Activated T-cell treated with anti-CD3 and anti-CD28 coated beads, Interleukin-2, amount 50 U/mL, for 1 hour (primary cell): ENCODE measurements at regions not wholly inside any gene's neighbourhood (a gene's known extent, or its start where the extent isn't known, plus 50 kb on each side); places are given as distances from the start of the nearest gene placed in this dataset.

Source experiments
- DNase-seq: peaks from one replicate; pipeline ENCODE4 v3.0.0-alpha.2; 2020

DNA sequence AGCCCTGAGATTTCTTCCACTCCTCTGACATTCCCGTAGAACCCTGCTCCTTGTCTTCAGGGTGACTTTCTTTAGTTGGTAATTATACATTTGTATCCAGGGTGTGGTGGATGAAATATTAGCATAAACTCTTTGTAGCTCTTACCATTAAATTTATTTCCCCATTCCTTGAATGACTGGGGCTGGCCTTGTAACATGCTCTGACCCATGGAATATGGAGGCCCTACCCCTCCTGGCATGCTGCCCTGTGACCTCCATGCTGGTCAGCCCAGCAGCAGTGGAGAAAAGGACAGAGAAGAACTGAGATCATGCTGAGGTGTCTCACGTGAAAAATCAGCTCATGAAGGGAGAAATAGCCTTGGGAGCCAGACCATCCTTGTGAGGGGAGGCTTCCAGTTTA, 96.1 kb upstream of the PROK2 start:
- no peak for DNase-seq

DNA sequence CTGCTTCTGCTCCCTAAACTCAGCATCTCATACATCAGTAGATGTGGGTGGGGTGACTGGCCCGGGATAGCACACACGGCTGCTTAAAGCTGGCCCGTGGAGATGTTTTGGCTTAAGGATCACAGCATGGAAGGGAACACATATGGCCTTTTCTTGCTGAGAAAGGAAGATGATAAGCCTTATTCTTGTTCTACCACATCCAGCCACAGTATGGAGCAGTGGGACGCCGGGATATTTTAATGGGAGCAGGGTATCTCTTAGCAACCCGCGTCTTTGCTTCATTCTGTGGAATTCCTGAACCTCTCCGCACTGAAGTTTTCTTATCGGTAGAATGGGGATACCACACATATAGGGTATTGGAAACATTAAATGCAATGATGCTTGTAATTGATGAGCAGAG, 94.1 kb upstream of the PROK2 start:
- no peak for DNase-seq

DNA sequence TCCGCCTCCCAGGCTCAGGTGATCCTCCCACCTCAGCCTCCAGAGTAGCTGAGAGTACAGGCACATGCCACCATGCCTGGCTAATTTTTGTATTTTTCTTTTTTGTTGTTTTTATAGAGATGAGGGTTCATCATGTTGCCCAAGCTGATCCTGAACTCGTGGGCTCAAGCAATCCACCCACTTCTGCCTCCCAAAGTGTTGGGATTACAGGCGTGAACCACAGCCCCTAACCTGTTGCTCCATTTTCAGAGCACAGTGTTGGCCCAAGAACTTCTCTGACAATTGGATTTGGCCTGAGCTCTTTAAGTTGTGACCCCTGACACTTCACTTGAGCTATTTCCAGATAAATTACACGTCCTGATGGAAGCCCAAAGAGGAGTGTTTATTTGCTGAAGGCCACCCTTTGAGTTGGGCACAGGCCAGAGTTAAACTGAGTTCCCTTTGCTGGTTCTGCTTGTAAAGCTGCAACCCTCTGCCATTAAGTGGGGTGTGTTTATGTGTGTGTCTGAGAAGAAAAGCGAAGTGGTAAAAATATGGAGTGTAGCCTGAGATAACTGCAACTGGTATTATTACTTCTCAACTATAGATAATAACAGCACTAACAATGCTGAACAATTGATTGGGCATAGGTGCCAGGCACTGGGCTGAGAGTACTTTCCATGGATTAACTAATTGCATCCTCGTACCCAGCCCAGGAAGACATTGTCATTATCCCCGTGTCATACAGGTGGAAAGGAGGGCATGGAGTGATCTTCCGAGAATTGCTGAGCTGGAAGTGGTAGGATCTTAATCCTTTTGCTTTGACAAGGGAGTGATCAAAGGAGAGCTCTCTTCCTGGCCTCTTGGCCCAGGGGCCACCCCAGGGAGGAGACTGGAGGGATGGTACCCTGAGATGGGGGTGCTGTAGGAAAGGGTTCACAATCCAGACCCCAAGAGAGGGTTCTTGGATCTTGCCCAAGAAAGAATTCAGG, 91.5 kb upstream of the PROK2 start:
- no peak for DNase-seq

DNA sequence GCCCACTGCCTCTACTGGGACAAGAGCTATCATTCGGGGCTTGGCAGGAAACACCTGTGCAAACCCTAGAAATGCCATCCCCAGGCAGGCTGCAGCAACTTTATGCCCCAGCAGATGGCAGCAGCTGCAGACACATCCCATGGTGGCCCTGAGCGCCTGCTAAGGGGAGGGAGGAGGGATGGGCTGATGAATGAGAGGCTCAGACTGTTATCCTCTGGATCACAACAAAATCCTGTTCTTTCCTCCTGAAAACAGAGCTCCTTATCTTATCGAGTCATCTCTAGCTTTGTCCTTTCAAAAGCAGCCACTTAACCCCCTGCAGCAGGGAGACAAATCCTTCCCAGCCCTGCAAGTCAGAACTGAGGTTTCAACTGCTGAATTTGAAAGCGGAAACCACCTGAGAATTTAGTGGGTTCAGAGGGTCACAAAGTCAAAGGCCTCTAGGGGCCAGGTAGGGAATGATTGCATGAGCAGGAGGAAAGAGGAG, 90.6 kb upstream of the PROK2 start:
- DNase-seq: peak; percentile 82

DNA sequence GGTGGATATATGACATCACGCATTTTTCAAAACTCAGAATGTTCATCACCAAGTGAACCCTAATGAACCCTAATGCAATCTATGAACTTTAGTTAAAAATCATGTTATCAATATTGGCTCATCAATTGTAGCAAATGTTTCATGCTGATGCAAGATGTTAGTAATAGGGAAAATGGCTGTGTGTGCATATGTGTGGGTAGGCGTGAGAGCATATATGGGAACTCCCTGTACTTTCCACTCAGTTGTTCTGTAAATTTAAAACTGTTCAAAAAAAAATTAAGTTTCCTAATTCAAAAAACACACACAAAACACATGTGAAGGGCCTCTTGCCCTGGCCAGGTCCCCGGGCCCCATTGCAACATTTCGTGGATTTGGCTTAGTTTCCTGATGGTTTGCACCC, 89.7 kb upstream of the PROK2 start:
- DNase-seq: no peak

DNA sequence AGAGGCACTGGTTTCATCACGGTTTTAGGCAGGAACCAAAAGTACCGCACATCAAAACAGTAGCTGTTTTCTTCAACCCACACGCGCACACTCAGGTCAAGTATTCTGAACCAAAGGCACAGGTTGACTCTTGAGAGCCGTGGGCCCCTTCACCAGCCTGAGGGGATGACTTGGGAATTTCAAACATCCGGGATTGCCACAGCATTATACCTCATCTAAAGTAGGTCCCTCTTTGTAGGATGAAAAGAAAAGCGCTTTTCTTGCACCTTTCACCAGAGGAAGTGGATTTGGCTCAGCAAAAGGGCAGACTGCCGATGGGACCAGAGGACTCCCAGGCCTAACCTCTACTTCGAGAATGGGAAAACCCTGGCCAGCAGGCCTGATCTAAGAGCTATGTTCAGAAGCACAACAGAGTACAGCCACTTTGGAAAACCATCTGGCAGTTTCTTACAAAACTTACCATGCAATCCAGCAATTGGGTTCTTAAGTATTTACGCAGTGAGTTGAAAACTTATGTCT, 88.2 kb upstream of the PROK2 start:
- DNase-seq: no peak

DNA sequence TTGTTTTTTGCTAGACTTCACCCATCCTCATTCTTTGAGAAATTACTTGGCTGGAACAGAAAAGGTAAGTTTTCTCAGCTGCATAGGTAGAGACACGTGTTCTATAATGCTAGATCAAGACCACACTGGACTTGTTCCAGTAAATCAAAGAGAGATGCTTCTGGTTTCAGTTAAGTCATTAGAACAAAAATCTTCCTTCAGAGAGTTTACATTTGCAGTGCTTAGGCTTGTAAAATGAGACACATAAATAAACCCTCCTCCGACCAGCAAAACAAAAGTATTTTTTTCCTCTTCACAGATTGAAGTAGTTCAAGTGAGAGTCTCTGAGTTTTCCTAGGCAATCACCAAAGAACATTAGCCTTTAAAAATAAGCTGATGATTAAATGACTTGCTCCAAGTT, 87.3 kb upstream of the PROK2 start:
- no peak for DNase-seq

DNA sequence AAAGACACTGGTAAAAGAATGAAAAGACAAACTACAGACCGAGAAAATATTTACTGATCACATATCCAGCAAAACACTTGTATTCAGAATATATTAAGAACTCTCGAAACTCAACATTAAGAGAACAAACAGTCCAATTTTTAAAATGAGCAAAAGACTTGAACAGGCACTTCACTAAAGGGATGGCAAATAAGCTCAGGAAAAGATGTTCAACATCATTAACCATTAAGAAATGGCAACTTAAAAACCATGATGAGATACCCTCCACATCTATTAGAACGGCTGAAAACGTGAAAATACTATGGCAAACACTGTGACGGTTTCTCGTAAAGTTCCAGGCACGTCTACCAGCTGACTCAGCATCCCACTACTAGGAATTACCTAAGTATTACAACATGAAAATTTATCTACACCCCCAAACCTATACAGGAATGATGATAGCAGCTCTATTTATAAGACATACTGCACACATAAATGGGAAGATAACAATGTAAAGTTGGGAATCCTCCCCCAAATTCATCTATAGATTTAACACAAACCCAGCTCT, 86.1 kb upstream of the PROK2 start:
- DNase-seq: no peak

DNA sequence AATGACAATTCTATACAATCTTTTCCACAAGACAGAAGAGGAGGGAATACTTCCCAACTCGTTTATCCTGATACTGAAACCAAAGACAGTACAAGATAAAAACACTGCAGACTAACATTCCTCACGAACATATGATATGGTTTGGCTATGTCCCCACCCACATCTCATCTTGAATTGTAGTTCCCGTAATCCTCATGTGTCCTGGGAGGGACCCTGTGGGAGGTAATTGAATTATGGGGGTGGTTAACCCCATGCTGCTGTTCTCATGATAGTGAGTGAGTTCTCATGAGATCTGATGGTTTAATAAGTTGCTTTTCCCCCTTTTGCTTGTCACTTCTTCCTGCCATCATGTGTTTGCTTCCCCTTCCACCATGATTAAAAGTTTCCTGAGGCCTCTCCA, 83.9 kb upstream of the PROK2 start:
- DNase-seq: no peak

DNA sequence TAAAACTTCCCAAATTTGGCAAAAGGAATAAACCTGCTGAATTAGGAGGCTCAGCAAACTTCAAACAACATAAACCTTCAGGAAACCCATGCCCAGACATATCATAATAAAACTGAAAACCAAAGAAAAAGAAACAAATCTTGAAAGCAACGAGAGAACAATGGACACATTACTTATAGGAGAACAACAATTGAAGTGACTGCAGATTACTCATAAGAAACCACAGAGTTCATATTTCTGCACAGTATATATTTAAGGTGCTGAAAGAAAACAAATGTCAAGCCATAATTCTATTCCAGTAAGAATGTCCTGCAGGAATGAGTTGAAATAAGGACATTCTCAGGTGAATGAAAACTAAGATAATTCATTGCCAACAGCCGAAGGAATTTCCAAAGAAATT, 80.8 kb upstream of the PROK2 start:
- DNase-seq: no peak

DNA sequence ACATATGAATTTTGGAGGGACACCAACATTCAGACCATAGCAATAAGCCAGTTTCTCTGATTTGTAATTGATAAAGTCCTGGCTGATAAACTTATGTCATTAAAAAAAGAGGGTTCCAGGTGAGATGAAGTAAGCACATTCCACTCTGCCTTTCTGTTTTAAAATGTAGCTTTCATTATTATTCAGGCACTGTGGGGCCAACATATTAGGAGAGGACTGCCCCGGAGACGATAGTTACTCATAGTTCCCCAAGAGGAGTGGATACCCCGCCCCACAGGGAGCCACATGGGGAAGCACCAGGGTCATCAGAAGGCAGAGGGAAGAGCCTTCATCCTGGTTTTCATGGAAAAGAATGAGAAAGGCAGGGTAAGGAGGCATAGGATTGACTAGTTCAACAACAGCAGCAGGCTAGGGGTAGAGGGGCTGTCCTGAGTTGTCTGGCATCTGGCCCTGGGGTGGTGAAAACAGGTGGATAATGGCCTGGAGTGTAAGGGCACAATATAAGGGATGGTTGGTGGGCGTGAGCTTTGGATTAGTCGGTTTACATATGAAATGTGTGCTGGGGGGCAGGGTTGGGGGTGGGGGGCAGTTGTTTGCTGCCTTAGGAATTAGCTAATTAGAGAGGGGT, 78.7 kb upstream of the PROK2 start:
- DNase-seq: no peak

DNA sequence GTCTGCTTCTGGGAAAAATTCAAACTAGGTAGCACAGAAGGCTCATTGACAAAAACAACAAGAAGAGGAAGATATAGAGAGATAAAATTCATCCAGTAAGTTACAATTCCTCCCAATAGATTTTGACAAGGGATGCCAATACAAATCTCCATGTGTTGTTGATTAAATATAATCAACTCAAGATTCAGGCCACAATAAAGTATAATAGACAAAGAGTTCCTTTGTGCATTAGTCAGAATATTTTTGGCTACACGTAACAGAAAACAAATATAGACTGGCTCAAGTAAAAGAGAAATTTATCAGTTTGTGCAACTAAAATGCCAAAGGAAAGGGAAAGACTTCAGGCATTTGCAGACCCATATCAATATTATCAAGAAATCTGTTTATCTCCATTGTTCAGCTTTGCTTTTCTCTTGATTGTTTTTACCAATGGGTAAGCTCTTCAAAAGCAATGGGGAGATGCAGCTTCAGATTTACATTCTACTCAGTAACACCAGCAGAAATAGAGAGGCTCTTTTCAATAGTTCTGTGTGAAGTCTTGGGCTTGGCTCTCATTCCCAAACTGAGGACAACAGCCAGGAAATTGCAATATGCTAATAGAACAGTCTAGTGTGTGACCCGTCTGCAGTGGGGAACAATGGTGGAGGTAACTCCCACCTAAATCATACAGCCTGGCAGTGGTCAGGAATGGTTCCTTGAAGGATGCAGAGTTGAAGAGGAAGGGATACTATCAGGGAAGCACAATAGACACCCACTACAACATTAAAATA, 77.6 kb upstream of the PROK2 start:
- DNase-seq: no peak

DNA sequence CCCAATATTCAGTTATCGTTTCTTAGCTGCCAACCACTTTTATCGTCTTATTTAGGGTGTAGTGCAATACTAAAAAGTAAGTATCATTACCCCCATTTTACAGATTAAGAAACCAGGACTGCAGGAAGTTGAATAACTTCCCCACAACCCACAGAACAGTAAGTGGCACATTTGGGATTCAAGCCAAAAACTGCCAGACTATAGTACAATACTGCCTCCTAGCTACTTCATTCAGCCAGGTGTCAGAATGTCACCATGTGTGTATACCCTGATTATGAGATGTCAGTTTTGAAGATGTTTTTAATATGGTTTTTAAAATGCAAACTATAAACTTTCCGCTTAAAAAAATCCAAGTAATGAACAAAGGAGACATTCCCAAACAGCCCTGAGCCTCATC, 74.2 kb upstream of the PROK2 start:
- no peak for DNase-seq

DNA sequence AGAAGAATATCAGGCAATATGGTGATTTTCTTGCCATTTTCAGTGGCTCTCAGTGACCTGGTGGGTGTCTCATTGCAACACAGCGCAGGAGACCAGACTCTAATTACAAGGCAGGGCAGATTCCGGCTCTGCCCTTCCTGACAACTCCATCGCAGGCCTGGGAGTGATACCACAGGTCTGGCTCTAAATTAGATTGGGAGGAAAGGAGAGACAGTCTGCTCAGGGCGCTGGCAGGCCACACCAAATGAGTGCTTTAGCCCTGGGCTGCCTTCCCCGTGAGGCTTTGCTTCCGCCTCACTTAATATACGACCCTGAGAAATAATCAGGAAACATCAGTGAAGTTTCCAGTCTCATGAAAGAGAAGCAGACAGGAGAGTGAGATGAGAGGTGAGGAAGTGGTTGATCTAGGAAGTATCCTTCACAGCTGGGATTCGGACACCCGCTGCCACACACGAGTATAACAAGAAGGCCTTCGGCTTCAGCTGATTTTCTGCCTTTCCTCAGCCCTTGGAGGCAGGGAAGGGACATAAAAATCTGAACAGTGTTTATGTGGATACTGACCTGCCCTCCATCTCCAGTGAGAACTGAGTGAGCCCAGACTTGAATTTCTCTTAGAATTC, 73.7 kb upstream of the PROK2 start:
- DNase-seq: no peak

DNA sequence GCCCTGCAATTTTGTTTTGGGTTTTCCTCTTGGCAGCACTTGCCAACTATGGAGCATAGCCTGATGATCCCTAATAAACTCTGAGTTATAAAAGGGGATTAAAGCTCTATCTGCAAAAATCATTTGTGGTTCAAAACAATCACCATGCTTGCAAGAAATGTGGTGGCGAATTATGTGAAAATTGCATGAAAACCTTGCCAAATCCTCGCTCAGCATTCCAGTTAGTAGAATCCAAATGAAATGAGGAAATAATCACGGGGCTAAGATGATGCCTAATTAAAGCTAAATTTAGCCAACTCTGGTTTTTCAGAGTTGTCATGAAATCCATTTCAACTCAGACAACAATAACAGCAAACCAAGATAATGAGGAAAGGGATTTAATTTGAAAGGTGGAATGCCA, 73.0 kb upstream of the PROK2 start:
- DNase-seq: no peak

DNA sequence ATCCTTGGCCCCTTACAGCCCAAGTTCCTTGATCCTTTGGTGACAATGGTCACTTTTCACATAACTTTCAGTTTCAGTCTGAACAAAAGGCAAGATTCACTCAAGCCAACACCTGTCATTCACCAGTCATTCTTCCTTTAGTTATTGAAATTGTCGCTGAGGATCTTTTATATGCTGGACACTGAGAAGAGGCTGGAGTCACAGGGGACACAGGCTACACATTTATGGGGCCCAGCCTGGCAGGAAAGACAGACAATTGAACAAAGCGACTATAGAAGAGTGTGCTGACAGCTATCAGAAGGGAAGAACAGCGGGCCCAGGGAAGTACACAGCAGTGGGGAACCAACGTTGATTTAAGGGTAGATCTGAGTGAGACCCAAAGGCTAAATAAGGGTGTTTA, 69.8 kb upstream of the PROK2 start:
- DNase-seq: no peak

DNA sequence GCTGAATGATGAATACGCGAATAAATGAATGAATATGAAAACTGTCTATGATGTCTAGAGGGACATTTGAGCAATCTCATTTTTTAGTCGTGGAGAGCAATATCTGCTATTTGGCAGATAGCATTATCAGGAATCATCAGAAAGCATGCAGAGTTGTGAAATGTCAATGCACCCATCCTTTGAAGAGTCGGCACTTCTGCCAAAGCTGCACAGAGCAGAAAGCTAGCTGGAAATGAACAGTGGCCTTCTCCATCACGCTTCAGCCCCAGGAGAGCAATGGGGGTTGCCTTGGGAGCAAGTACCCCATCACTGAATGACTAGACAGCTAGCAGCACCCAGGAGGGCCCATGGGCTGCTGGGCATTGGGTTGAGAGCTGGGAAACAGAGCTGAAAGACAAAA, 69.1 kb upstream of the PROK2 start:
- no peak for DNase-seq

DNA sequence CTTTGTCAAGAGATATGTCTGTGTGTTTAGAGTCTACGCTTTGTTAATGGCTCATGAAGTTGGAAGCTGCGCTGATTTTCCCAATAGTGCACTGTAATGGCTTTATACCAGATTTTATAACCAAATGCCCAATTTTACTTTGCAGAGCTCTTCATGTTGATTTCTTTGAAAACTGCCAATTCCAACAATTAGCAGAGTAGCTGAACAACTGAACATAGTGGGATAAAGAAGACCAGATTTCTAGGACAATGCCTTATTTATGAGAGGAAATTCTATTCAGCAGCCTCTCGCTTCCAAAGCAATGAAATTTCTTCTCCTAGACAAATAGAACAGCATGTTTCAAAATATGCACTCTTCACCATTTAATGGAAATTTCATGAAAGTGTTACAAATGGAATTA, 66.9 kb upstream of the PROK2 start:
- no peak for DNase-seq

DNA sequence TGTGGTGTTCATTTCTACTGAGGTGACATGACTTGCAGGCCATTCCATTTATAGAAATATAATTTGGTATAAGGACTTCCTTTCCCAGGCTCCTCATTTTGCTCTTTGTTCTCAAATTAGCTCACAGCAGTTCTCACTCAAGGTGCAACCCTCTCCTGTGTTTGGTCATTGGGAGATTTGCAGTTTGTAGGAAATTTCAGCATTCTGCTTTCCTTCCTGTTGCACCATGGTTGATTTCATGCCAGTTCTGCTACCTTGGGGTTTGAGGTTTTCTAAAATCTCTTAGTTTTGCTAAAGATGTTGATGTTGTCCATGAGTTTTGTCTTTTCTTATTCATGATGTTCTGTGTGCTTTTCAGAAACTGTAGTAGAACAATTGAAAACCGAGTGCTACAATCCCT, 65.7 kb upstream of the PROK2 start:
- DNase-seq: no peak

DNA sequence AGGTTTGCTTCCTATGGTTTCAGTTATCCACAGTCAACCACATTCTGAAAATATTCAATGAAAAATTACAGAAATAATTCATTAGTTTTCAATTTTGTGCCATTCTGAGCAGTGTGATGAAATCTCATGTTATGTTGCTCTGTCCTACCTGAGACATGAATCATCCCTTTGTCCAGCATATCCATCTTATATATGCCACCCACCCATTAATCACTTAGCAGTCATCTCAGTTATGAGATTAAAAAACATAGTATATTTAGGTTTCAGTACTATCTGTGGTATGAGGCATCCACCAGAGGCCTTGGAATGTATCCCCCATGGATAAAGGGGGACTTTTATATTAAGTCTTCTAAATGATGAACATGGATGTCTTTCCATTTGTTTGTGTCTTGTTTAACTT, 64.7 kb upstream of the PROK2 start:
- no peak for DNase-seq

DNA sequence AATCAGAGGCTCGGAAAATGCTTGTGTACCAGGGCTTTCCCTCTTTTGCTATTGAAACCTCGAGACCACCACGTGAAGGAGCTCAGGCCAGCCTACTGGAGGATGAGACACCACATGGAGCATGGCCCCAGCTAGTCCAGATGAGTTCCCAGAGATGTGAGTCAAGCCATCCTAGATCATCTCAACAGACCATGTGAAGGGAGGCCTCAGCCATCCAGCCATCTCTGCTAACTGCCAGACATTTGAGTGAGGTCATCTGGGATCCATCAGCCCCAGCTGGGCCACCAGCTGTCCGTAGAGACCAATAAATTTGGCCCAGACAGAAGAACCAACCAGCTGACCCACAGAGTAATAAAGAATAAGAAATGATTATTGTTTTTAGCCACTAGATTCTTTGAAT, 62.8 kb upstream of the PROK2 start:
- no peak for DNase-seq

DNA sequence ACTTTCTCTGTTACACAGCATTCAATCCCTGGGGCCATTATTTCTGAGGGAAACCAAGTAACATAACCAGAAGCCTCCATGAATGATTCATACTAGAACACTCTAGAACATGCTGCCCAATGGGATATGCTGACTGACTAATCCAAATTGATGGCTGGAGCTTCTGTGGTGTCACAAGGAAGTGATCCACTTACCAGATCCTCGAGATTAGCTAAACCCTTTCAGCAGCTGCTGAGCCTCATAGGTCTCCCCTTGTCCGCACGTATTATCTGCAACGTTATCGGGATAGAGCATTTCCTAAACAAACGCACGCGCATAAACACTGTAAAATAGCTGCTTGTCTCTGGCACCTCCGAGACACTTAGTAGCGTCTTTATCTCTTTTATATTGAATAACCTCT, 61.2 kb upstream of the PROK2 start:
- DNase-seq: no peak

DNA sequence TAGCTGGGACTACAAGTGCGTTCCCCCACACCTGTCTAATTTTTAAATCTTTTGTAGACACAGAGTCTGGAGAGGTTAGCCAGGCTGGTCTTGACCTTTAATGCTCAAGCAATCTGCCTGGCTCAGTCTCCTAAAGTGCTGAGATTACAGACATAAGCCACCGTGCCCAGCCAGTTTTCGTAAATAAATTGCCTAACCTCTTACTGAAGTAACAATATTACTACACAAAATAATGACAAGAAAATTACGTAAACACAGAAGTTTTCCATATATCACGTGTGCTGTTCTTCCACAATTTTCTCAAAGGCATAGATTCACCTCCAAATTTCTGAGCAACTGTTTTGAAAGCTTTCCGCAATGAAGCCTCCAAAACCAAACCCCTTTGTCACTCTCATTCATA, 58.1 kb upstream of the PROK2 start:
- no peak for DNase-seq
